ENCODE measurements at regions not wholly inside any gene's neighbourhood (a gene's known extent, or its start where the extent isn't known, plus 50 kb on each side); places are given as distances from the start of the nearest gene placed in this dataset.

- TF ChIP-seq CTCF (IDR thresholded peaks at IDR 0.05), result no peak
- Mint-ChIP-seq H3K4me1 (no peaks in the 10 kb centered on the region), H3K36me3 (no peaks in the 10 kb centered on the region), H3K27ac (no peak overlapping the region), H3K9me3 (no peaks in the 10 kb centered on the region), H3K27me3 (ENCODE audit: low read depth in 3 of 3) (peaks cover 4 to 12% (median 8%) of the 10 kb centered on the region in 3 donors), H3K4me3 (no peak overlapping the region)
- Histone ChIP-seq H3K9me3 (replicated peaks in 1 of 2; ENCODE audit: control insufficient read depth in 1 of 2, insufficient read depth in 1 of 2, low read length in 2 of 2) (no peaks in the 10 kb centered on the region), H3K27me3 (ENCODE audit: control insufficient read depth in 2 of 2, insufficient read depth in 2 of 2, low read length in 2 of 2) (no peaks in the 10 kb centered on the region), H3K79me2 (ENCODE audit: insufficient read depth, low read length) (no peaks in the 10 kb centered on the region), H3K4me2 (replicated peaks; ENCODE audit: extremely low read depth, low read length, poor library complexity, severe bottlenecking) (no peak overlapping the region), H3K9ac (ENCODE audit: insufficient read depth, low read length, poor library complexity, severe bottlenecking) (no peak overlapping the region), H3K4me1 (ENCODE audit: control insufficient read depth in 1 of 2, insufficient read depth in 2 of 2, low read length in 2 of 2) (no peaks in the 10 kb centered on the region), H2AFZ (ENCODE audit: insufficient read depth, low read depth, low read length, poor library complexity, severe bottlenecking) (no peak overlapping the region), H4K20me1 (ENCODE audit: insufficient read depth, low read length) (no peaks in the 10 kb centered on the region), H3K4me3 (replicated peaks in 1 of 3; ENCODE audit: low read depth in 2 of 3, low read length in 3 of 3) (no peak overlapping the region), H3K36me3 (replicated peaks in 1 of 2; ENCODE audit: control insufficient read depth in 1 of 2, insufficient read depth in 2 of 2, low read length in 2 of 2) (no peaks in the 10 kb centered on the region), H3K27ac (ENCODE audit: low read depth in 1 of 2, low read length in 2 of 2) (no peak overlapping the region)
- intact Hi-C loops (cut with micrococcal nuclease), result no loop called here
- no peak for DNase-seq
- 80% methylated on average over 1 of the region's 2 CpGs for whole genome bisulfite sequencing (ENCODE audit: insufficient coverage)
Measured at GRCh38 chr11:45476126-45476525, 189.3 kb downstream of the CHST1 start.

GRCh38 chr11:45475173-45475572 lies 189.0 kb upstream of the SYT13 start:
- H3K4me1 Mint-ChIP-seq, result no peaks in the 10 kb centered on the region
- no peak for DNase-seq
- H3K27ac Mint-ChIP-seq, result no peak overlapping the region
- no peak overlapping the region for H3K4me3 Mint-ChIP-seq
- no peaks in the 10 kb centered on the region for H3K9me3 Mint-ChIP-seq
- no peaks in the 10 kb centered on the region for H3K36me3 Mint-ChIP-seq
- H3K27me3 Mint-ChIP-seq (ENCODE audit: low read depth in 3 of 3), result peaks cover 2 to 12% (median 6%) of the 10 kb centered on the region in 3 donors
- no peaks in the 10 kb centered on the region for H3K79me2 ChIP-seq (ENCODE audit: insufficient read depth, low read length)
- no peaks in the 10 kb centered on the region for H3K36me3 ChIP-seq (replicated peaks in 1 of 2; ENCODE audit: control insufficient read depth in 1 of 2, insufficient read depth in 2 of 2, low read length in 2 of 2)
- no peaks in the 10 kb centered on the region for H3K9me3 ChIP-seq (replicated peaks in 1 of 2; ENCODE audit: control insufficient read depth in 1 of 2, insufficient read depth in 1 of 2, low read length in 2 of 2)
- no peak overlapping the region for H3K9ac ChIP-seq (ENCODE audit: insufficient read depth, low read length, poor library complexity, severe bottlenecking)
- no peak overlapping the region for H2AFZ ChIP-seq (ENCODE audit: insufficient read depth, low read depth, low read length, poor library complexity, severe bottlenecking)
- no peak overlapping the region for H3K4me3 ChIP-seq (replicated peaks in 1 of 3; ENCODE audit: low read depth in 2 of 3, low read length in 3 of 3)
- no peak for TF ChIP-seq CTCF (IDR thresholded peaks at IDR 0.05)
- intact Hi-C loops (cut with micrococcal nuclease), result no loop called here
- H3K4me2 ChIP-seq (replicated peaks; ENCODE audit: extremely low read depth, low read length, poor library complexity, severe bottlenecking), result no peak overlapping the region
- no peak overlapping the region for H3K27ac ChIP-seq (ENCODE audit: low read depth in 1 of 2, low read length in 2 of 2)
- H4K20me1 ChIP-seq (ENCODE audit: insufficient read depth, low read length), result no peaks in the 10 kb centered on the region
- H3K27me3 ChIP-seq (ENCODE audit: control insufficient read depth in 2 of 2, insufficient read depth in 2 of 2, low read length in 2 of 2), result no peaks in the 10 kb centered on the region
- WGBS (ENCODE audit: insufficient coverage), result no CpG with 5 or more reads among the region's 2 CpGs
- no peaks in the 10 kb centered on the region for H3K4me1 ChIP-seq (ENCODE audit: control insufficient read depth in 1 of 2, insufficient read depth in 2 of 2, low read length in 2 of 2)
